Parathyroid adenoma (tissue), 2 donors: ENCODE measurements at regions not wholly inside any gene's neighbourhood (a gene's known extent, or its start where the extent isn't known, plus 50 kb on each side); places are given as distances from the start of the nearest gene placed in this dataset.

Experiments used
- H2AFZ ChIP-seq: fragments of 300-600 bp; sonication (generic); one replicate; pipeline ENCODE4 v1.7.0; 2017; ENCODE audit warnings: antibody characterized with exemption, mild to moderate bottlenecking
- H3K27ac ChIP-seq: fragments of 300-600 bp; sonication (generic); one replicate; pipeline ENCODE4 v1.7.0; 2017
- H3K27me3 ChIP-seq: fragments of 300-600 bp; sonication (generic); one replicate; pipeline ENCODE4 v1.7.0; 2017; ENCODE audit warnings: low read length; ENCODE audit not compliant: control insufficient read depth, insufficient read depth
- H3K36me3 ChIP-seq: fragments of 300-600 bp; sonication (generic); one replicate; pipeline ENCODE4 v1.7.0; 2017; ENCODE audit warnings: low read length; ENCODE audit not compliant: control insufficient read depth, insufficient read depth
- H3K4me1 ChIP-seq: fragments of 300-600 bp; sonication (generic); one replicate; pipeline ENCODE4 v1.7.0; 2017; ENCODE audit warnings: control low read depth
- H3K4me2 ChIP-seq: fragments of 300-600 bp; sonication (generic); one replicate; pipeline ENCODE4 v1.7.0; 2017; ENCODE audit warnings: low read length
- H3K4me3 ChIP-seq: fragments of 300-600 bp; sonication (generic); one replicate; pipeline ENCODE4 v1.7.0; 2017; ENCODE audit warnings: low read depth, low read length
- H3K79me2 ChIP-seq: fragments of 300-600 bp; sonication (generic); one replicate; pipeline ENCODE4 v1.7.0; 2017; ENCODE audit warnings: control low read depth
- H3K9ac ChIP-seq: fragments of 300-600 bp; sonication (generic); one replicate; pipeline ENCODE4 v1.7.0; 2017; ENCODE audit warnings: mild to moderate bottlenecking
- H3K9me3 ChIP-seq: fragments of 300-600 bp; sonication (generic); one replicate; pipeline ENCODE4 v1.7.0; 2017; ENCODE audit warnings: low read length; ENCODE audit not compliant: control insufficient read depth
- TF ChIP-seq, protein P1 (sequence below): fragments of 300-600 bp; sonication (generic); IDR thresholded peaks from one replicate; pipeline ENCODE4 v1.7.0; 2017; ENCODE audit warnings: antibody characterized with exemption, mild to moderate bottlenecking
- donor health status: primary hyperparathyroidism.

- no peak overlapping the region for H3K4me3 ChIP-seq
- H3K79me2 ChIP-seq: no peaks in the 10 kb centered on the region
- no peak overlapping the region for H3K9ac ChIP-seq
- H3K4me1 ChIP-seq: no peaks in the 10 kb centered on the region
- H3K4me2 ChIP-seq: no peak overlapping the region
- no peak overlapping the region for H2AFZ ChIP-seq
- H3K27me3 ChIP-seq: no peaks in the 10 kb centered on the region
- TF ChIP-seq, protein P1, sequence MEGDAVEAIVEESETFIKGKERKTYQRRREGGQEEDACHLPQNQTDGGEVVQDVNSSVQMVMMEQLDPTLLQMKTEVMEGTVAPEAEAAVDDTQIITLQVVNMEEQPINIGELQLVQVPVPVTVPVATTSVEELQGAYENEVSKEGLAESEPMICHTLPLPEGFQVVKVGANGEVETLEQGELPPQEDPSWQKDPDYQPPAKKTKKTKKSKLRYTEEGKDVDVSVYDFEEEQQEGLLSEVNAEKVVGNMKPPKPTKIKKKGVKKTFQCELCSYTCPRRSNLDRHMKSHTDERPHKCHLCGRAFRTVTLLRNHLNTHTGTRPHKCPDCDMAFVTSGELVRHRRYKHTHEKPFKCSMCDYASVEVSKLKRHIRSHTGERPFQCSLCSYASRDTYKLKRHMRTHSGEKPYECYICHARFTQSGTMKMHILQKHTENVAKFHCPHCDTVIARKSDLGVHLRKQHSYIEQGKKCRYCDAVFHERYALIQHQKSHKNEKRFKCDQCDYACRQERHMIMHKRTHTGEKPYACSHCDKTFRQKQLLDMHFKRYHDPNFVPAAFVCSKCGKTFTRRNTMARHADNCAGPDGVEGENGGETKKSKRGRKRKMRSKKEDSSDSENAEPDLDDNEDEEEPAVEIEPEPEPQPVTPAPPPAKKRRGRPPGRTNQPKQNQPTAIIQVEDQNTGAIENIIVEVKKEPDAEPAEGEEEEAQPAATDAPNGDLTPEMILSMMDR: no peak
- H3K9me3 ChIP-seq: no peaks in the 10 kb centered on the region
- H3K27ac ChIP-seq: no peak overlapping the region
- no peaks in the 10 kb centered on the region for H3K36me3 ChIP-seq
Observed at GRCh38 chr2:107591561-107592279, 235.0 kb upstream of the RGPD4 start.

DNA sequence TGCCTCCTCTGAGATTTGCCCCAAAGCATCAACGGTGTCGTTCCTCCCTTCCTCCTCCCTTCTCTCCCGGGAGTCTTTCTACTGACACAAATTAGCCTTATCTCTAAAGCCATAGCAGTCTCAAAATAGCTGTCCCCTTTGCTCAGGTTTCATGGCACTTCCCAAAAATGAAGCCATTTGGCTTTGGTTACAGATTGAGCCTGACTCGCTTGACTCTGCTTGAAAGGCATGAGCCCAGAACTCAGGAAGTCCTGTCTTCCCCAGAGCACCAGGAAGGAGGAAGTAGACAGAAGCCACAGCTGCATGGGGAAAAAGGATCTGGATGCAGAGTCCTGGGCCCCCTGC lies 234.4 kb upstream of the RGPD4 start:
- Histone ChIP-seq H3K4me1 (no peaks in the 10 kb centered on the region), H3K4me2 (no peak overlapping the region), H2AFZ (no peak overlapping the region), H3K9ac (no peak overlapping the region), H3K4me3 (no peak overlapping the region), H3K79me2 (no peaks in the 10 kb centered on the region), H3K36me3 (no peaks in the 10 kb centered on the region), H3K27ac (no peak overlapping the region), H3K27me3 (no peaks in the 10 kb centered on the region), H3K9me3 (no peaks in the 10 kb centered on the region)
- TF ChIP-seq, protein P1: no peak

GRCh38 chr2:107595285-107595684 lies 231.4 kb upstream of the RGPD4 start:
- Histone ChIP-seq H3K9ac (no peak overlapping the region), H2AFZ (no peak overlapping the region), H3K4me2 (no peak overlapping the region), H3K4me3 (no peak overlapping the region), H3K36me3 (no peaks in the 10 kb centered on the region), H3K9me3 (no peaks in the 10 kb centered on the region), H3K27me3 (no peaks in the 10 kb centered on the region), H3K27ac (no peak overlapping the region), H3K79me2 (no peaks in the 10 kb centered on the region), H3K4me1 (no peaks in the 10 kb centered on the region)
- TF ChIP-seq, protein P1: no peak

DNA sequence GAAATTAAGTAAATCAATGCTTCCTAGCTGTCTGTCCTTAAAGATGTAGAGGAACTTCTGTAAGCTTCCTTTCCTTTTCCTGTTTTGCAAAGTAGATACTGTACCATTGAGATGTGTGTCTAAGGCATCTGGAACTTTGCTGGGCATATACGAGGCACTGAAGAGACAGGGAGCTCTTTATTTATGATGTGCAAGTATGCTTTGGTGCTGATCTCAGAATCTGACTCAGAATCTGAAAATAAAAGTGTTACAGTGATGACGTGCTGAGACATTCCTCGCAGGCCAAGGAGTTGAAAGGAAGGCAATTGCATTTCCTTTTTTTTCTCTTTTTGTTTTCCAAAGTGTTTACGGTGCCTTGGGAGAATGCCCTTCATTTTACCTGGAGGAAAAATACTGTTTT lies 230.9 kb upstream of the RGPD4 start:
- H3K27me3 ChIP-seq: no peaks in the 10 kb centered on the region
- no peak overlapping the region for H3K4me2 ChIP-seq
- no peaks in the 10 kb centered on the region for H3K4me1 ChIP-seq
- H2AFZ ChIP-seq: no peak overlapping the region
- no peak overlapping the region for H3K9ac ChIP-seq
- H3K4me3 ChIP-seq: no peak overlapping the region
- no peak overlapping the region for H3K27ac ChIP-seq
- H3K9me3 ChIP-seq: no peaks in the 10 kb centered on the region
- no peaks in the 10 kb centered on the region for H3K36me3 ChIP-seq
- TF ChIP-seq, protein P1: no peak
- no peaks in the 10 kb centered on the region for H3K79me2 ChIP-seq

DNA sequence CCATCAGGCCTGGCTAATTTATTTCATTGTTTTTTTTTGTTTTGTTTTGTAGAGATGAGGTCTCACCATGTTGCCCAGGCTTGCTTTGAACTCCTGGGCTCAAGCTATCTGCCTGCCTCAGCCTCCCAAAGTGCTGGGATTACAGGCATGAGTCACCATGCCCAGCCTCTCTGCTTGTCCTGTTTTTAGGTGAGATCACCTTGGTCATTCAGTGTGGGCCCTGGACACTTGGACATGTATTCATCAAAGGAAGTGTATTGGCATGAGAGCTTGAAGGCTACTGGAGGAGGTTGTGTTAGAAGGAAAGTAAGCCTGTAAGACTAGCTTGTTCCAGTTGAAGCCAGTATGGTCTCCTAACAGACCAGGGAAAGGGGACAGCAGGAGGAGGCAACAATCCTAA lies 229.2 kb upstream of the RGPD4 start:
- Histone ChIP-seq H2AFZ (no peak overlapping the region), H3K9me3 (no peaks in the 10 kb centered on the region), H3K27ac (no peak overlapping the region), H3K9ac (no peak overlapping the region), H3K4me1 (no peaks in the 10 kb centered on the region), H3K79me2 (no peaks in the 10 kb centered on the region), H3K4me2 (no peak overlapping the region), H3K27me3 (no peaks in the 10 kb centered on the region), H3K36me3 (no peaks in the 10 kb centered on the region), H3K4me3 (no peak overlapping the region)
- TF ChIP-seq, protein P1: no peak
